GM13977 (cell line): ENCODE measurements at regions not wholly inside any gene's neighbourhood (a gene's known extent, or its start where the extent isn't known, plus 50 kb on each side); places are given as distances from the start of the nearest gene placed in this dataset.

Experiments used
- DNase-seq: peaks from one replicate; pipeline ENCODE4 v3.0.0; 2012; ENCODE audit warnings: low spot score
- CTCF ChIP-seq: IDR thresholded peaks from 2 replicates; pipeline ENCODE4 v1.5.1; 2012; ENCODE audit warnings: mild to moderate bottlenecking, control low read depth; ENCODE audit not compliant: insufficient read depth; ENCODE audit errors: extremely low read depth, missing control alignments
- in situ Hi-C: fragments of 300-500 bp; cut with MboI; formaldehyde crosslinking; loops from one replicate; pipeline ENCODE4 v1.12.0; 2022; ENCODE audit warnings: low sequenced_read_pairs, low pct_unique_long_range_greater_than_20kb, mixed read lengths, inconsistent platforms; ENCODE audit not compliant: unreplicated experiment

- no peak for TF ChIP-seq CTCF
- in situ Hi-C loops, result no loop called here
- DNase-seq, result no peak
Observed at GRCh38 chr9:7862170-7862569, 62.6 kb upstream of the DMAC1 start.

- in situ Hi-C loops, result no loop called here
- no peak for TF ChIP-seq CTCF
- DNase-seq, result no peak
Observed at GRCh38 chr9:7861086-7861485, 61.5 kb upstream of the DMAC1 start.

GRCh38 chr9:7860335-7860709 is 60.7 kb upstream of the DMAC1 start:
- in situ Hi-C loops, result no loop called here
- DNase-seq, result no peak
- TF ChIP-seq CTCF, result no peak

GRCh38 chr9:7859701-7860334 is 60.2 kb upstream of the DMAC1 start:
- in situ Hi-C loops, result no loop called here
- TF ChIP-seq CTCF, result no peak

GRCh38 chr9:7858166-7858565 is 58.6 kb upstream of the DMAC1 start:
- in situ Hi-C loops, result no loop called here
- DNase-seq, result no peak
- TF ChIP-seq CTCF, result no peak

More at GRCh38 chr9:7859701-7860334, 60.2 kb upstream of the DMAC1 start:
- DNase-seq, result no peak

- in situ Hi-C loops, result no loop called here
- TF ChIP-seq CTCF, result no peak
- no peak for DNase-seq
Observed at GRCh38 chr9:7854763-7855162, 55.2 kb upstream of the DMAC1 start.
